ENCODE measurements at regions not wholly inside any gene's neighbourhood (a gene's known extent, or its start where the extent isn't known, plus 50 kb on each side); places are given as distances from the start of the nearest gene placed in this dataset.
A peak's percentile ranks its signal among the peaks of the same experiment; 100 is the strongest.
"Not testable (repeated sequence)": the region's sequence is repeated elsewhere in the genome, so short reads cannot be mapped to it uniquely, and the experiment has no call there.

DNA sequence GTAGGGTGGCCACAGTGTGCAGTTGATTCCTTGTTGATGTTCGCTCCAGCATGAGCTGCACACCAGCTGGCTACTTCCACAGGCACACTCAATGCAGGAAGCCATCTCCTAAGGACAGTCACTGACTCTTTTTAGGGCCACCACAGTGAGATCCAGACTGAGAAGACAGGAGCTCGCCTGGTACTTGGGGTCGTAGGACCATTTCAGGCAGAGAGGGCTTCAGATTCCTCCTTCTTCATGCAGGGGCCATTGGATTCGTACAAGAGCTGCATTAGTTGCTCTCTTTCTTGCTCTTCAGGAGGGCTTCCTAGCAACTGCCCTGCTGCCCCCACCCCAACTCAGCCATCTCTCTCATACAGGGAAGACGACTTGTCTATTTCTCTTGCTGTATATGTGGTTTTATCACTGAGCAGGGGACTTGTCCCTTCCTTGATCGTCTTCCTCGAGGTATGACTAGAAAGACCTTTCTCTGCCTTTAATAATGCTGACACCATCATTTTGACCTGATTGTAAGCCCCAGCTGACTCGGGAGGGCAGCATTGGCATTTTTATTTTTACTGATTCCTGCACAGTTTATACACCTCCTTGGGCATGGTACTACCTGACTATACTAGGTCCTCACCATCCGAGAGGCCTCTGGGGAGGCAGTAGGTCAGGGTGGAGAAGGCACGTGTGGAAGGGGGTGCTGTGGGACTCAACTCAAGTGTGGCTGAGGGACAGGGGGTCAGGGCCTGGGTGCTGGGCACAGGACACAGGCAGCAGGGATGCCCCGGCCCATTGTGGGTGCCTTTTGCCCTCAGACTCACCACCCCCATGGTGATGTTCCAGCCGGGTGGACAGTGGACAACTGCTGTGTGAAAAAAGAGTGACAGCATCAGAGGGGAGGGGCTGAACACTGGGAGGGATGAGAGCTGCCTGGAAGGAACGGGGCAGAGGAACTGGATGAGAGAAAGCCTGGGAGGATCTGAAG is 136.7 kb upstream of the ZNF746 start:
- no peak for DNase-seq (ENCODE audit: low read depth)

DNA sequence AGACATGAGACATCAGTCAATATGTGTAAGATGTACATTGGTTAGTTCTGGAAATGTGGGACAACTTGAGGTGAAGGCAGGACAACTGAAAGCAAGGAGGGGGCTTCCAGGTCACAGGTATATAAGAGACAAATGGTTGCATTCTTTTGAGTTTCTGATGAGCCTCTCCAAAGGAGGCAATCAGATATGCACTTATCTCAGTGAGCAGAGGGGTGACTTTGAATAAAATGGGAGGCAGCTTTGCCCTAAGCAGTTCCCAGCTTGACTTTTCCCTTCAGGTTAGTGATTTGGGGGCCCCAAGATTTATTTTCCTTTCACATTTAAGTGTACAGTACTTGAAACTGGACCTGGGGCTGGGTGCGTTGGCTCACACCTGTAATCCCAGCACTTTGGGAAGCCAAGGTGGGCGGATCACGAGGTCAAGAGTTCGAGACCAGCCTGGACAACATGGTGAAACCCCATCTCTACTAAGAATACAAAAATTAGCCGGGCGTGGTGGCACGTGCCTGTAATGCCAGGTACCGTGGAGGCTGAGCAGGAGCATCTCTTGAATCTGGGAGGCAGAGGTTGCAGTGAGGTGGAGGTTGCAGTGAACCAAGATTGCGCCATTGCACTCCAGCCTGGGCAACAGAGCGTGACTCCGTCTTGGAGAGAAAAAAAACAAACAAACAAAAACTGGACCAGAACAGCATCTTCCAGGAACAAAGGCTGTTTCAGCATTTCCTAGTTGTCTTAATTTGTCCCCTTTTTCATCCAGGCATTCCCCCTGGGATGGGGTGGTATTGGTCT is 130.9 kb upstream of the ZNF746 start:
- not testable (repeated sequence) for DNase-seq (ENCODE audit: low read depth)

DNA sequence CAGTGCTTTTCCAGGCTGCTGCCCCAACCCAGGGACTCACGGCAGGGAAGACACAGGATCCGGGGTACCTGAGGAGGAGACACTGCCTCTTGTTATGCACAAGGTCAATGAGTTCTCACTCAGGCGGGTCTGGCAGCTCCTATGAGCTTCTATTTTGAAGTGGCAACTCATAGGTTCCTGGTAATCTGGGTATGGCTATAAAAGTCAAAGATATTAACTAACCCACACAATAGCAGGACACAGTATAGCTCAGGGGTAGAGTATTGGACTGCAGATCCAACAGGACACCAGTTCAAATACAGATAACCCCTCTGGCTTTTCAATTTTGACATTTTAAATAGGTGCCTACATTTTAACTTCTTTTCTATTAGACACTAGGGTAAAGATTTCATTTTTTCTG is 130.3 kb upstream of the ZNF746 start:
- no peak for DNase-seq (ENCODE audit: low read depth)

DNA sequence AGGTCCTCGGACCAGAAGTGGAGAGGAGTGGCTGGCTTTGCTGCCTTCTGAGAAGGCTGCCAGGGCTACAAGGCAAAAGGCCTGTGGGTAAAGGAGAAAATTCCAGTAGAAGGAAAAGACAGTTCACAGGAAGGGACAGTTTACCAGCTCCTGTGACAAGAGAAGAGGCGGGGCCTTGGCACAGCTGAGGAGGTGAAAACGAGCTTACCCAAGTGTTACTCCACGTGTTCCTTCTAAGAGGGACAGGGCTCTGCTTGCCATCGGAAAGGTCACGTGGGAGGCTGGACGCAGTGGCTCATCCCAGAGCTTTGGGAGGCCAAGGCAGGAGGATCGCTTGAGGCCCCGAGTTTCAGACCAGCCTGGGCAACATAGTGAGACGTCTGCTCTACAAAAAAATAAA is 129.4 kb upstream of the ZNF746 start:
- peak; percentile 6 for DNase-seq (ENCODE audit: low read depth)

DNA sequence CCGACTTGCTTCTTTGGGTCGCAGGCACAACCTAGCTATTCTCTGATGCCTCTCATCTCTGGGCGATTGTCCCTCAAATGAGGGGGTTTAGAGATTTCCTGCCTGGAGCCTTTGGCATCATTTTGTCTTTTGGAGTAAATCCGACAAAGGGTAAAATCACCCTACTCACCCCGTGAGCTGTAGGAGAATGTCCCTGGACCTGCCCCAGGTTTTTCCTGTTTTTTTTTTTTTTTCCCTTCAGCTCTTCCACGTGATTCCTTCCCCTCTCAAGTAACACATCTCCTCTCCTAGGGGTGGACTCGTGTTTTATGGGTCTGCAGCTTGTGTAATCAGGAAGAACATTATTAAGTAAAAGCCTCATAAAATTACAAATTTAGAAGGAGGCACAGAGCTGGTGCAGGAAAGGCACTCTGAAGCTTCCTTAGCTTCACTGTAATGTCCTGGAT is 128.4 kb upstream of the ZNF746 start:
- DNase-seq (ENCODE audit: low read depth), result peak; percentile 9

DNA sequence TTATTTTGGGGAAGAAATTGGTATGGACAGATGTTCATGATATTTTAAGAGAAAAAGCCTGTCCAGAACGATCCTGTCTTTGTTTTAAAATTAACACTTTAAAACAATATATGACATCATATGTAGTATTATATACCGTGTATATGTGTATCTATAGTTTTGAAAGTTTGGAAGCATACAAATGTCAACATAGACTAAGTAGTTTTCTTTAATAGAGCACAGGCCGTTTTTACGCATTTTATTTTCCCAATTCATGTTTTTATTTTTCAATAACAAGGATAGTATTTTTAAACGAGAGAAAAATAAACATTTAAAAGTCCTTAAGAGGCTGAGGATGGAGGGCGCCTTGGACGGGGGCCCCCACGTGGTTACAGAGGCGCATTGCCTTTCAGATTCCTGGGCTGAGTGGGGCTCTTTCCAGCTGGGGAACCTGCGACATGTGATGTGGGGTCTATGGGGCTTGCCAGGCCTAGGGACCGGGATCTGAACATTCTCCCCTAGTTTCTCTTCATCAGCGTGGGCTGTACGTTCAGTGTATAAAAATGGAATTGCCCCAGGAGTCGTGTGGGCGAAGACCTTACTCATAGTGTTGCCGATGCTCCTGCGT is 127.8 kb upstream of the ZNF746 start:
- peak; percentile 40 for DNase-seq (ENCODE audit: low read depth)

DNA sequence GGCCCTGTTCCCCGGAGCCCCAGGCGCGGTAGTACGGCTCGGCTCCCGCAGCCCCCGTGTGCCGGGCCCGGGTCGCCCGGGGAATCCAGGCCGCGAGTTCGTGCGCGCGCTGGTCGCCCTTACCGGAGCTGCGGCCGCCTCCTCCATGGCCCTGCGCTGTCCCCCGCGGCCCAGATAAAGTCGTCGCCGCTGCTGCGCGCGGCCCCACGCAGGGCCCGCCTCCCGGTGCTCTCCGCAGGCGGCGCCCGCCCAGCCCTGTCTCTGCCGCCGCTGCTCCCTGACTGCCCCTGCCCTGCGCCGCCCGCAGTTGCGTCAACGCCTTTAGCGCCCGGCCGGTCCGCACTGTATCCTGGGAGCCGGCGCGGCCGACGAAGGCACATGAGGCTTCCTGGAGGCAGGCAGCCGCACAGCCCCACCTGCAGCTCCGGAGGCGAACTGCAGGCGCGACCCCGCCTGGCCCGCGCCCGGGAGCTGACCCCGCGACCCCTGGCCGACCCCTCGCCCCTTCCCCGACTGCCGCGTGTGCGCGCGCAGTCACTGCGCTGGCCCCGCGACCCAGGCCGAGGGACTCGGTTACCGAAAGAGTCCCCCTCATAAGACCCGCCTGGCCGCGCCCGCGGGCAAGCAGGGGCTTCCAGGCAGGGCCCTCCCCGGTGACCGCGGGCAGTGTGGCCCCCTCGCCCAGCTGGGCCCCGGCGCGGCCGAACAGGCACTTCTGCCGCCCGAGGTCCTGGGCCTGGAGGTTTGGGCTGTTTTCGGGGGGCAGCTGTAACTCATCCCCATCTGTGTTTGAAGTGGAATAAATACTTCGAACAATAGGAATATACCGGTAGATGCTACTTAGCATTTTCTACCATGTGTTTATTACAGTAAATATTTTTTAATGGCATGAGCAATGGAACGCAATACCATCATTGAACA is 127.1 kb upstream of the ZNF746 start:
- DNase-seq (ENCODE audit: low read depth), result peak; percentile 92

DNA sequence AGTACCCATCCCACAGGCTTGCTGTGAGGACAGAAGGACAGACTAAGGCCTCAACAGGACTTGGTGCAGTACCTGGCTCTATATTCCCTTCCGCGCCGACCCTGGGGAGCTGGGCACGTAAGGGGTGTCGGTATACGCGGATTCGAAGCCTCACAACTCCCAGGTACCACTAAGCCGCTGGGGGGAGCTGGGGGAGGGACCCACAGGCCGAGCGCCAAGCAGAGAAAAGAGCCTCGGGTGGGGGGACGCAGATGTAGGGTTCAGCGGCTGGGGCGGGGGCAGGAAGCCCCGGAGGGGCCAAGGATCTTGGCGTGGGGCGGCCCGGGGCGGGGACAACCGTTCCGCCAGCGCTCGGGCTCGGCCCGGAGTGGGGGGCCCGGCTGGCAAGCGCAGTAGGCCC is 126.4 kb upstream of the ZNF746 start:
- peak; percentile 38 for DNase-seq (ENCODE audit: low read depth)

DNA sequence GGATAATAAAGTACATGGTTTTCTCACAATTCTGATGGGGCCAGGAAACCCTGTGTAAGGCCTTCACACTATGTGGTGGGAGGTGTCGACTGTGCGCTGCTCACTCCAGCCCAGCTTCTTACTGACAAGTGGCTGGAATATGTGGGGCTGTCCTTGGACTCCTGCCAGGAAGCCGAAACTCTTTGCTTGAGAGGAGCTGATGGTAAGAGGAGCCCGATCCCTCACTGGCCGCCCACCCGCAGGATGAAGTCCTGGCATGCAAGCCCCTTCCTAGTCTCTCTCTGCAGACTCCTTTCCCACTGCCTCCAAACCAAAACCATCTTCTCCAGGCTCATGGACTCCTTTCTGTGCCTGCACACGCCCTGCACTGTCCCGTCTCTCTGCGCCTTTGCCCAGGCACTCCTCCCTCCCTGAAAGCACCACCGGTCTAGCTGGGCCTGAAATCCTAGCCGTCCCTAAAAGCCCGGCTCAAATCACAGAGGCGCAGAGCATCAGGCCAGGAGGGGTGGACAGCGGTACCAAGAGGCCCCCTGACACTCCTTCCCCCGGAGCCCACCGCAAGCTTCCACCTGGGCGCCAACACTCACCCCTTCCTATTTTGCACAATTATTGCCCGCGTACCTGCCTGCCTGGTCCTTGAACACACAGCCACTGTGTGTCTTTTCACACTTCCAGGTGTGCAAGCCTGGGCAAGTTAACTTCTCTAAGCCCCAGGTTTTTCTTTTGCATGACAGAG is 125.8 kb upstream of the ZNF746 start:
- peak; percentile 12 for DNase-seq (ENCODE audit: low read depth)

DNA sequence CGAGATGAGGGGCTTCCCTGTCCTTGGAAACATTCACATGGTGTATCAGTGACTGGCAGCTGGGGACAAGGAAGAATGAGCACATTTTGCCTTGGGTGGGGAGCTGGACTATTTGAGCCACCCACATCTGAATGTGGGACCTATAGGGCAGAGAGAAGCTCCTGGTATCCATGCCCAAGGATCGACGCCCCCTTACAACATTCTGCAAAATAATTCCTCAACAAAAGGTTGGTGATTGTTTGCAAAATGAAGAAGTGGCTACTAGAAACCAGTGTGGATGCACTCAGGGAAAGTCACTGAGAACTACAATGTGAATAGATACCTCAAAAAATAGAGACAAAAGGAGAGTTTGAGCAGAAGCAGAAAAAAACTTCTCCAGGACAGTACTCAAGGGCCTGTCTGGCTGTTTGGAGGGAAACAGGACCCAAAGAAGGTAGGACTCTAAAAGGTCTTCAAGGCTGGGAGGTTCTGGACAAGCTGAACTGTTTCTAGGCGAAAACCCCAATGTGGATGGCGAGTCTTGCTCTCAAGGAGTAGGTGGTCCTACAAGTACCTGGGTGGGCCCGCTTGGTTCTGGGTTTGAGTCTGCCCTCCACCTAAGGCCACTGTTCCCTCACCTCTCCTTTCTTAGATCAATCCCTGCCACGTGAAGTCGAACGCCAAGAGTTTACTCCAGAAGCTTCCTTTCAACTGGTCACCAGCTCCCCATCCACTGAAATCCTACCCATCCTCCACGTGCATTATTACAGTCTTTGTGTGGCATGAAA is 125.0 kb upstream of the ZNF746 start:
- DNase-seq (ENCODE audit: low read depth), result no peak

DNA sequence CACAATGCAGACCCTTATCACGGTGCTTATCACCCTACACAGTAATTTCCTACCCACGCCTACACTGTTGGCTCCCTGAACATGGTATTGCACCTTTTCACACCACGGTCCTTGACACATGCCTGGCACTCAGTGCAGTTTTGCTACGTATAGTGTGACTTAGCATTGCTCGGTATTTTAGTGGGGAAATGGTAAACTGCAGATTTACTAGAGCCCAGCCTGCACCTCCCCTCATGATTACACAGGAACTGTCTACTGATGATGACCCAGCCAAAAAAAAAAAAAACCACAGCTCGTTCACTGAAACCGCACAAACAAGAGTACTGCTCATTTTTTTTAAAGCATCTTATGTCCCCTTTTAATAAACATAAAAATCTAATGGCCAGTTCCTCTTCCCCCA is 124.2 kb upstream of the ZNF746 start:
- no peak for DNase-seq (ENCODE audit: low read depth)

DNA sequence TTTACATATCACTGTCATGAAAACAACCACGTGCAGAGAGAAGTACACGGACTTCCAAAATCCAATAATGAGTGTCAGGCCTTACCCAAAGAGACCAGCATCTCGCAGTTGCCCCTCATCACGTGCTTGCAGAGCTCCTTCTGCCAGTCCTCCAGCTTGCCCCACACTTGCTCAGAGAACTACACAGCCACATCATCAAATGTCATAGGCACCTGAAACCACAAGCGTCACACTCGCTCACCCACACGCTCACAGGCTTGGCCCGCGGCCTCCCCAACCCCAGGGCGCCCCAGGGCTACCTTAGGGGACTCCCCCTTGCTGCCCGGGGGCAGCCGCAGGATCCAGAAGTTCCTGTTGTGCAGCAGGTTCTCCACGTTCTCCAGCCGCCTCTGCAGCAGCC is 123.4 kb upstream of the ZNF746 start:
- DNase-seq (ENCODE audit: low read depth), result no peak

DNA sequence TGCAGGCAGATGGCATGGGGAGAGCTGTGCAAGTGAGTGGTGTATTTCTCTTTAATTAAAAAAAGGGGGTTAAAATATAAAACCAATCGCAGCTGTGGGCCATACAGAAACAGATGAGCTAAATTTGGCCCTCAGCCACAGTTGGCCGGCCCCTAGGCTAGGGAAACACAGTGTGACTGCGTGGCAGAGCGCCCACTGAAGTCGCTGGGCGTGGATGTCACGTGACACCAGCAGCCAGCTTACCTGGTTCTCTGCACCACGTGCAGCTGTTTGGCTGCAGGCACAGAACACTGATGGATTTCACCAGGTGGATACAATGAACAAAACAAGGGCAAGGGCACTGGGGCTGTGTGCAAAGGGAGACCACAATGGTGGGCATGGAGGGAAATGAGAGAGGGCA is 119.3 kb upstream of the ZNF746 start:
- no peak for DNase-seq (ENCODE audit: low read depth)

DNA sequence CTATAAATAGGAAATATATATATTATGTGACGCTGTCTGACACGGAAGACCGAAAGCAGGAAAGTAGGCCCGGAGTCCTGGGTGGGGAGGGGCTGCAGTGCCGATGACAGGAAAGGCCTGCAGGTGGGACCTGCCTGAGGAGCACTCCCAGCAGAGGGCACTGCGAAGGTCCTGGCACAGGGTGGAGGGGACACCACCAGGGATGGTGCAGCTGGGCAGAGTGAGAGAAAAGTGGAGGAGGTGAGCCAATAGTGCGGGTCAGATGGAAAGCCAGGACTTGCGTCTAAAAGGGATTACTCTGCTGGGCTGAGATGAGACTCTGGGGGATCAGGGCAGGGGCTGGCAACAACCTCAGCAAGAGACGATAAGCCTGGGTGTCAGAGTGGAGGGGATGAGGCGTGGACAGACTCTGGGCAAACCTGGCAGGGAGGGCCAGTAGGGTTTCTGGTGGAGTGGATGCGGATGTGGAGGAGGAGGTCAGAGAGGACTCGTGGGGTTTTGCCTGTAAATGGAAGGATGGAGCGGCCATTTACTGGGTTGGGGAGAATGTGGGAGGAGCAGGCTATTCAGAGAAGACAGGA is 118.2 kb upstream of the ZNF746 start:
- no peak for DNase-seq (ENCODE audit: low read depth)

DNA sequence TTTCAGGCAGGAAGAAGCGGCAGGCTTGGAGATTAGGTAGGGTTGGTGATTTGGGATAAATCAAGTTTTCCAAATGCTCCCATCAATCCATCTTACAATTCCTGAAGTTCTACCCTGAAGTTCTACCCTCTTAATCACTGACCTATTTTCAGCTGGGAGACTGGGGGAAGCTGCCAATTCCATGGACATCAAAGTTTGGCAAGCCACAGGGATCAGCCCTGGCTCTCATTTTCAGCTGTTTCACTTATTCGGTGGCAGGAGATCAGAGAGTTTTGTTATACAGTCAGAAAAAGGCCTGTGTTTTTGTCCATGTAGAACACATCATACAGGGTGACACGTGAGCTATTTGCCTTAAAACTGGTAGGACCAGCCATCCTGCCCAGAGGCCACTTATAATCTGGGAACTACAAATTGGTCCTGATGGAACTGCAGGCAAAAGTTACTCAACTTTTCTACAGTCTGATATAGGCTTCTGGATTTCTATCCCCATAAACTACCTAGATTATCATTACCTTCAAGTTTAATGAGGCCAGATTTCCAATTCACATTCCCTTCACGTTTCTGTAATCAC is 112.9 kb upstream of the ZNF746 start:
- no peak for DNase-seq (ENCODE audit: low read depth)

DNA sequence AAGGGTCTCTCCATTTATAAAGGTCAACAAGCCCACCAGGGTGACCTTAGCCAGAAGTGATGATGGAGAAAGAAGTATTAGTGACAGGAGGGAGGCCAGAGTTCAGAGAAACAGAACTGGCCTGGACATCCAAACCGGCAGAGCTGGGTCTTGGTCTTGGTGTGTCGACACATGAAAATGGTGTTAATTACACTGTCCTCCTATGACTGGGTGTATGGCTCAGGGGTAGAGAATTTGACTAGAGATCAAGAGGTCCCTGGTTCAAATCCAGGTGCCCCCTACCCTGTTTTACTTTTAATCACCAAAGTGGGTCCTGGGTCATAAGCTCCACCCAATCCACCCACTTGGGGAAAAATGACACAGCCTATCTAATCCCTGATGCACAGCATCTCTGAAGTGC is 110.6 kb upstream of the ZNF746 start:
- DNase-seq (ENCODE audit: low read depth), result no peak

DNA sequence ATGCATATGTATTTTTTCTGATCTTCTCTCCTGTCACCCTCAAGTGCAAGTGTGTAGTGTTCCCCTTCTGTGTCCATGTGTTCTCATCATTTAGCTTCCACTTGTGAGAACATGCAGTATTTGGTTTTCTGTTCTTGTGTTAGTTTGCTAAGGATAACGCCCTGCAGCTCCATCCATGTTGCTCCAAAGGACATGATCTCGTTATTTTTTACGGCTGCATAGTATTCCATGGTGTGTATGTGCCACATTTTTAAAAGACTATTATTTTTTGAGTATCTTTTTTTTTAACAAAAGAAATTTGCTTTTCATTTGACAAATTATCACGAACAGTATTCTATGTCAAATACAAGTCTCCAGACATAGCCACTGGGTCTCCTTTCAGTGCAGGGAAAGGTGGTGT is 110.1 kb upstream of the ZNF746 start:
- no peak for DNase-seq (ENCODE audit: low read depth)

DNA sequence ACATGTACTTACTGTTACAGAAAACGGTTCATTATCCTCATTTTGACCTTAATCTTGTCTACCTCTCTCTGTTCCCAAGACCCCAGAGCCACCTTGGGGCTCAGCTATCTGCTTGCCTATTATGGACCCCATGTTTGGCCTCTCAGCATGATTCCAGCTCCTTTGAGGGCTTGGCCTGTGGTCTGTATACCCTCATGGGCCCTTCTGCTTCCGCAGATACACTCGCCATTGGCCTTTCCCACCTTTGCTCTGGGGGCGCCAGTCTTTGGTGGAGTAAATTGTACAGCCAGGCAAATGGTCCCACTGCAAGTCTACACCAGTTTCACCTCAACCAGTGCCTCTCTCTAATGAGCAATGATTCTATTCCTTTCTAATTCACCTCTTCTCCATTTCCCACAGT is 109.2 kb upstream of the ZNF746 start:
- no peak for DNase-seq (ENCODE audit: low read depth)

DNA sequence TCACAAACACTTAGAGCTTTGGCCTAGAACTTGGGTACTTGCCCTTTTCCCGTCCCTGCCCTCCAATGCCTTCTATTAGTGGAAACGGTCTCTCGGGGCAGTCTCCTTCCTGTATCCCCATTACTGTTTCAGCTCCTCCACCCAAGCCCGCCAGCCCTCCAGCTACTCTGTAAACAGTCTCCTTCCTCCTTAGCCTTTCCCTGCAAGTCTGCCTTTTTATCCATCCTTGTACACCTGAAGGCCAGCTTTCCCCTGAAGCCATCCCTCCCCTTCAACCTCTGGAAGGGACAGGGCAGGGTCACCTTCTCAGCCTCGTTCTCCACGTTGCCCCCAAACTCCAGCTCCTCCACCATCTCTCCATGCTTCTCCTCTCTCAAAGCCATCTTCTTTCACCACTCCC is 108.1 kb upstream of the ZNF746 start:
- no peak for DNase-seq (ENCODE audit: low read depth)

Measured in M059J (cell line).